H9 (cell line): ENCODE measurements at regions not wholly inside any gene's neighbourhood (a gene's known extent, or its start where the extent isn't known, plus 50 kb on each side); places are given as distances from the start of the nearest gene placed in this dataset.

ENCODE experiments used
- DNase-seq: peaks from one replicate; pipeline ENCODE4 v3.0.0-alpha.2; 2017
- H2AFZ ChIP-seq: one replicate; pipeline ENCODE4 v1.6.1; 2013; ENCODE audit warnings: mild to moderate bottlenecking, low read length, control low read depth, moderate library complexity
- H2AK5ac ChIP-seq: 2 replicates; pipeline ENCODE4 v1.6.1; 2013; ENCODE audit warnings: low read length, control low read depth, mixed read lengths; ENCODE audit not compliant: insufficient read length
- H2BK120ac ChIP-seq: one replicate; pipeline ENCODE4 v1.6.1; 2013; ENCODE audit warnings: low read depth, mild to moderate bottlenecking, low read length, control low read depth, inconsistent platforms; ENCODE audit not compliant: poor library complexity, severe bottlenecking
- H2BK12ac ChIP-seq: 2 replicates; pipeline ENCODE4 v1.6.1; 2013; ENCODE audit warnings: low read length, control low read depth, mixed read lengths, low read depth; ENCODE audit not compliant: insufficient read length
- H2BK15ac ChIP-seq: 2 replicates; pipeline ENCODE4 v1.6.1; 2013; ENCODE audit warnings: low read depth, low read length, control low read depth
- H2BK20ac ChIP-seq: one replicate; pipeline ENCODE4 v1.6.1; 2013; ENCODE audit warnings: low read depth, mild to moderate bottlenecking, low read length, control low read depth, inconsistent platforms; ENCODE audit not compliant: poor library complexity, severe bottlenecking
- H2BK5ac ChIP-seq: 2 replicates; pipeline ENCODE4 v1.6.1; 2013; ENCODE audit warnings: low read length, control low read depth, mixed read lengths; ENCODE audit not compliant: insufficient read length
- H3K14ac ChIP-seq: 2 replicates; pipeline ENCODE4 v1.6.1; 2013; ENCODE audit warnings: low read length, control low read depth; ENCODE audit not compliant: insufficient read depth
- H3K18ac ChIP-seq: 2 replicates; pipeline ENCODE4 v1.6.1; 2013; ENCODE audit warnings: low read depth, mild to moderate bottlenecking, mixed read lengths, low read length, control low read depth; ENCODE audit not compliant: insufficient read length
- H3K23ac ChIP-seq: 2 replicates; pipeline ENCODE4 v1.6.1; 2013; ENCODE audit warnings: low read length, control low read depth, mixed read lengths, low read depth; ENCODE audit not compliant: insufficient read length
- H3K23me2 ChIP-seq: 2 replicates; pipeline ENCODE4 v1.6.1; 2013; ENCODE audit warnings: low read depth, mild to moderate bottlenecking, mixed read lengths, low read length, control low read depth; ENCODE audit not compliant: insufficient read length, poor library complexity, severe bottlenecking
- H3K27ac ChIP-seq: 2 replicates; pipeline ENCODE4 v1.5.1; 2013; ENCODE audit warnings: low read length, control low read depth, mixed read lengths, low read depth; ENCODE audit not compliant: insufficient read length
- H3K27me3 ChIP-seq: 2 replicates; pipeline ENCODE4 v1.6.1; 2013; ENCODE audit warnings: low read length, control low read depth, inconsistent platforms; ENCODE audit not compliant: insufficient read depth
- H3K4ac ChIP-seq: 2 replicates; pipeline ENCODE4 v1.6.1; 2013; ENCODE audit warnings: low read depth, mild to moderate bottlenecking, control low read depth, inconsistent platforms, low read length, moderate library complexity
- H3K4me1 ChIP-seq: 2 replicates; pipeline ENCODE4 v1.6.1; 2013; ENCODE audit warnings: low read length, control low read depth, inconsistent platforms; ENCODE audit not compliant: insufficient read depth
- H3K4me2 ChIP-seq: 2 replicates; pipeline ENCODE4 v1.6.1; 2013; ENCODE audit warnings: low read length, control low read depth, mixed read lengths; ENCODE audit not compliant: insufficient read length, insufficient read depth
- H3K56ac ChIP-seq: 2 replicates; pipeline ENCODE4 v1.6.1; 2013; ENCODE audit warnings: low read depth, mild to moderate bottlenecking, mixed read lengths, low read length, control low read depth; ENCODE audit not compliant: insufficient read length
- H3K79me1 ChIP-seq: 2 replicates; pipeline ENCODE4 v1.6.1; 2013; ENCODE audit warnings: low read depth, mild to moderate bottlenecking, moderate library complexity, low read length, control low read depth, inconsistent platforms; ENCODE audit not compliant: insufficient read depth, poor library complexity, severe bottlenecking
- H3K79me2 ChIP-seq: 2 replicates; pipeline ENCODE4 v1.6.1; 2013; ENCODE audit warnings: low read length, control low read depth, inconsistent platforms; ENCODE audit not compliant: insufficient read depth
- H3K9ac ChIP-seq: 2 replicates; pipeline ENCODE4 v1.6.1; 2013; ENCODE audit warnings: low read length, control low read depth, mixed read lengths; ENCODE audit not compliant: insufficient read length; ENCODE audit errors: extremely low read depth
- H3K9me3 ChIP-seq: one replicate; pipeline ENCODE4 v1.6.1; 2013; ENCODE audit warnings: low read depth, low read length, inconsistent platforms; ENCODE audit not compliant: control insufficient read depth
- H3T11ph ChIP-seq: one replicate; pipeline ENCODE4 v1.6.1; 2013; ENCODE audit warnings: mild to moderate bottlenecking, low read length, control low read depth, inconsistent platforms
- H4K20me1 ChIP-seq: one replicate; pipeline ENCODE4 v1.6.1; 2013; ENCODE audit not compliant: control insufficient read depth, insufficient read length, insufficient read depth
- H4K5ac ChIP-seq: 2 replicates; pipeline ENCODE4 v1.6.1; 2013; ENCODE audit warnings: low read depth, mild to moderate bottlenecking, mixed read lengths, low read length, control low read depth; ENCODE audit not compliant: insufficient read length
- H4K8ac ChIP-seq: replicated peaks from 2 replicates; pipeline ENCODE4 v1.6.1; 2013; ENCODE audit warnings: low read length, control low read depth, mixed read lengths, low read depth; ENCODE audit not compliant: insufficient read length
- H4K91ac ChIP-seq: 2 replicates; pipeline ENCODE4 v1.6.1; 2013; ENCODE audit warnings: low read depth, mild to moderate bottlenecking, moderate library complexity, mixed read lengths, low read length, control low read depth; ENCODE audit not compliant: insufficient read length
- H3K27ac Mint-ChIP-seq, 3 experiments: 2 replicates in 2 of 3; 3 replicates in 1 of 3; pipeline ENCODE4 v1.8.0; 2020 to 2021; ENCODE audit warnings: mixed read lengths in 3 of 3, mild to moderate bottlenecking in 1 of 3, moderate library complexity in 1 of 3
- H3K27me3 Mint-ChIP-seq: 2 replicates; pipeline ENCODE4 v1.8.0; 2021; ENCODE audit warnings: low read depth, mild to moderate bottlenecking, moderate library complexity, mixed read lengths
- H3K36me3 Mint-ChIP-seq, 3 experiments: 2 replicates in 2 of 3; 3 replicates in 1 of 3; pipeline ENCODE4 v1.8.0; 2020 to 2021; ENCODE audit warnings: low read depth in 3 of 3, mixed read lengths in 3 of 3; ENCODE audit not compliant: insufficient read depth in 1 of 3
- H3K4me1 Mint-ChIP-seq, 2 experiments: 2 replicates each; pipeline ENCODE4 v1.8.0; 2020; ENCODE audit warnings: mixed read lengths in 2 of 2
- H3K4me3 Mint-ChIP-seq, 2 experiments: 2 replicates in 1 of 2; 3 replicates in 1 of 2; pipeline ENCODE4 v1.8.0; 2020 to 2021; ENCODE audit warnings: mild to moderate bottlenecking in 2 of 2, mixed read lengths in 2 of 2, moderate library complexity in 1 of 2
- H3K9me3 Mint-ChIP-seq, 2 experiments: 2 replicates in 1 of 2; 3 replicates in 1 of 2; pipeline ENCODE4 v1.8.0; 2020; ENCODE audit warnings: mild to moderate bottlenecking in 2 of 2, mixed read lengths in 2 of 2, moderate library complexity in 1 of 2
- CTCF ChIP-seq: fragments of 200-600 bp; sonication (generic); conservative IDR thresholded peaks from 3 replicates; pipeline ENCODE4 v1.8.0; 2021; ENCODE audit warnings: antibody characterized with exemption, mild to moderate bottlenecking
- WGBS: extraction: QIAGEN DNeasy Blood & Tissue Kit; methylation state at CpG from one replicate; pipeline ENCODE4 v1.1.7; 2013; ENCODE audit warnings: missing lambda C conversion rate, low lambda C conversion rate, mixed read lengths; ENCODE audit not compliant: insufficient read length; ENCODE audit errors: extremely low coverage; 5-methylcytosine and 5-hydroxymethylcytosine counted together

GRCh38 chr1:4960782-4961475 is 306.5 kb downstream of the AJAP1 start:
- DNase-seq = peak; percentile 37
- Histone ChIP-seq H3K9me3 (no peaks in the 10 kb centered on the region), H2BK12ac (no peak overlapping the region), H3K9ac (no peak overlapping the region), H3K79me1 (no peaks in the 10 kb centered on the region), H2BK120ac (no peak overlapping the region), H3K4ac (no peak overlapping the region), H3K4me1 (peaks cover 3% of the 10 kb centered on the region; the same call in 1 of the 2 replicates), H4K5ac (no peak overlapping the region), H2BK15ac (no peak overlapping the region), H3K4me2 (no peak overlapping the region), H3T11ph (no peak overlapping the region), H4K91ac (no peak overlapping the region), H3K23ac (no peak overlapping the region), H2BK5ac (no peak overlapping the region), H3K56ac (no peak overlapping the region), H4K20me1 (no peaks in the 10 kb centered on the region), H3K23me2 (no peaks in the 10 kb centered on the region), H3K18ac (no peak overlapping the region), H3K79me2 (no peaks in the 10 kb centered on the region), H3K14ac (no peak overlapping the region), H2AFZ (no peak overlapping the region), H3K27me3 (no peaks in the 10 kb centered on the region), H2BK20ac (no peak overlapping the region), H2AK5ac (no peak overlapping the region), H4K8ac (no peak overlapping the region), H3K27ac (no peak overlapping the region)
- Mint-ChIP-seq H3K27me3 (peaks cover 21% of the 10 kb centered on the region), H3K4me1 (peaks cover 22 to 36% of the 10 kb centered on the region in 2 experiments), H3K36me3 (no peaks in the 10 kb centered on the region; a peak in 1 of 7 replicates), H3K9me3 (peaks cover 0 to 2% of the 10 kb centered on the region in 2 experiments; a peak in 2 of 5 replicates), H3K4me3 (no peak overlapping the region), H3K27ac (peak overlapping the region in 1 of 3 experiments; percentile 59; a peak in 1 of 7 replicates)
- no peak for TF ChIP-seq CTCF
- no CpG with 5 or more reads among the region's 16 CpGs for WGBS
